ENCODE measurements at regions not wholly inside any gene's neighbourhood (a gene's known extent, or its start where the extent isn't known, plus 50 kb on each side); places are given as distances from the start of the nearest gene placed in this dataset.

DNA sequence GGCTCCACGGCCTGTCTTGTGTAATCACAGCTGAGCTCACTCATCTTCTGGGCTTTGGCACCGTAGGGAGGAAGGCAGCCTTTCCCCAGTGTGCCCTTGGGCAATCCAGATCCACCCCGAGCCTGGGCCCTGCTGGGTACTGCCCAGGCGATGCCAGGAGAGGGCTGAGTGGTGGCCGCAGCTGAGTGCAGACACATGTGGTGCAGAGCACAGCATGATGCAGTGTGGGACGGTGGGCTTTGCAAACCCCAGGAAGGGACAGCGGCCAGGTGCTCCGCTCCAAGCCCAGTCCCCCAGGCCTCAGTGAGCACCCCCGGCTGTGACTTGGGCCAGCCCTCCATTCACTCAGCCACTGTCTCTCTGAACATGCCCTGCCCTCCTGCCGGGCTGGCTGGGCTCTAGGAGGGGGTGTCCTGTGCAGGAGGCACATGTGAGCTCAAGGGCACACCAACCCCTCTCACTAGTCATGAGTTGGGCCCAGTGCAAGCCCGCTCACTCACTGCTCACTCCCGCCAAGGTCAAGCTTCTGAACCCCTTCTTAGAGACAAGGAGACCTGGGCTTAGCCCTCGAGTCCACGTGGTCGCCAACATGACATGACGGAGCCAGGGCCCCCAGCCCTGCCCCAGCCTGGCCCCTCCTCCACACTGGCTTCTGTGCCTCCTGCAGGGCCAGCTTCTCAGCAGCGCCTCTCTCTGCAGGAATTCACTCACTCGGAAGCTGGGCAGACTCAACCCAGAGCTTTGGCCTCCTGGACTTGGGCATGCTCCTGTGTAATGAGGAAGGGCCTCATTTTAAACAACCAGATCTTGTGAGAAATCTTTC, 77.5 kb upstream of the INSIG1 start:
- DNase-seq (peak in 1 of 5 donors; percentile 36), FAIRE-seq (no peak)
- intact Hi-C loops (cut with DNase I) = no loop called here
- Histone ChIP-seq H3K27ac (ENCODE audit: low read depth in 2 of 2, low read length in 2 of 2) (no peak overlapping the region), H3K36me3 (ENCODE audit: control insufficient read depth in 2 of 3, insufficient read depth in 3 of 3, low read length in 3 of 3) (no peaks in the 10 kb centered on the region), H3K27me3 (ENCODE audit: control insufficient read depth, insufficient read depth, low read length) (no peaks in the 10 kb centered on the region), H3K9ac (ENCODE audit: low read length in 3 of 3) (no peak overlapping the region), H3K9me3 (ENCODE audit: control insufficient read depth in 2 of 3, insufficient read depth in 1 of 3, low read length in 3 of 3) (no peaks in the 10 kb centered on the region), H3K4me1 (ENCODE audit: control insufficient read depth in 2 of 3, insufficient read depth in 2 of 3, low read depth in 1 of 3, low read length in 3 of 3) (peaks cover 0 to 2% (median 0%) of the 10 kb centered on the region in 3 donors), H3K4me3 (ENCODE audit: low read length in 3 of 3) (no peak overlapping the region)
- TF ChIP-seq, protein P1, sequence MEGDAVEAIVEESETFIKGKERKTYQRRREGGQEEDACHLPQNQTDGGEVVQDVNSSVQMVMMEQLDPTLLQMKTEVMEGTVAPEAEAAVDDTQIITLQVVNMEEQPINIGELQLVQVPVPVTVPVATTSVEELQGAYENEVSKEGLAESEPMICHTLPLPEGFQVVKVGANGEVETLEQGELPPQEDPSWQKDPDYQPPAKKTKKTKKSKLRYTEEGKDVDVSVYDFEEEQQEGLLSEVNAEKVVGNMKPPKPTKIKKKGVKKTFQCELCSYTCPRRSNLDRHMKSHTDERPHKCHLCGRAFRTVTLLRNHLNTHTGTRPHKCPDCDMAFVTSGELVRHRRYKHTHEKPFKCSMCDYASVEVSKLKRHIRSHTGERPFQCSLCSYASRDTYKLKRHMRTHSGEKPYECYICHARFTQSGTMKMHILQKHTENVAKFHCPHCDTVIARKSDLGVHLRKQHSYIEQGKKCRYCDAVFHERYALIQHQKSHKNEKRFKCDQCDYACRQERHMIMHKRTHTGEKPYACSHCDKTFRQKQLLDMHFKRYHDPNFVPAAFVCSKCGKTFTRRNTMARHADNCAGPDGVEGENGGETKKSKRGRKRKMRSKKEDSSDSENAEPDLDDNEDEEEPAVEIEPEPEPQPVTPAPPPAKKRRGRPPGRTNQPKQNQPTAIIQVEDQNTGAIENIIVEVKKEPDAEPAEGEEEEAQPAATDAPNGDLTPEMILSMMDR (IDR thresholded peaks at IDR 0.05; ENCODE audit: borderline replicate concordance, extremely low read depth, insufficient read depth) = no peak

DNA sequence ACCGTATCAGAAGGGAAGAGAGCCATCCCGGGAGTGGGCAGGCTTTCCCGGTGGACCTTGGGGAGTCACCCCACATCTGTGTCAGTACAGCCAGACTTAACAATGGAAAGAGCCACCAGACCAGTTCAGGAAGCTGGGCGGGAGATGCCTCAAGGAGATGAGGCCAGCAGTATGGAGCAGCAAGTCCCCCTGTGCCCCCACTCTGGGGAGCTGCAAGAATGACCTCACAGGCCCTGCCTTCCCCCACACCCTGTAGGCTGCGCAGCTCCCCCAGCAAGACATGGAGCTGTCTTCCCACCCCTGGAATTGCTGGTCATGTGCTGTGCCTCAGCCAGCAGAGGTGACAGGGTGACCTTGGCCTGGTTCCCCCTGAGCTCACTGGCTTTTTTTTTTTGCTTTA, 76.8 kb upstream of the INSIG1 start:
- TF ChIP-seq, protein P1 (IDR thresholded peaks at IDR 0.05; ENCODE audit: borderline replicate concordance, extremely low read depth, insufficient read depth) = no peak

DNA sequence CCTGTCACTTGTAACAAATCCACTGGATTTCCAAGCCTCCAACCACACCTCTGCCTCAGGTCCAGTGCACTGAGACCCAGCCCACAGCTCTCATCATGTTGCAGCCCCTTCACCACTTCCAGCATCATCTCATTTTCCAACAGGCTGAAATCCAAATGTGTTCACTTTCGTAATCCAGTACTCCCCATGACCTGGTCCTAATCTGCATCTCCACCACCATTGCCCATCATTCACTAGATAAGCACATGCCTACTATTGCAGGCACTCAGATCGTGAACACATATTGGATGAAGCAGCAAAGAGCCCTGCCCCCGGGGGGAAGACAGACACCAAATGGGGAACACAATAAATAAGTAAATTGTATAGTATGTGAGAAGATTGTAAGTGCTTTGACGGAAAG, 76.1 kb upstream of the INSIG1 start:
- H3K4me1 ChIP-seq (ENCODE audit: control insufficient read depth in 2 of 3, insufficient read depth in 2 of 3, low read depth in 1 of 3, low read length in 3 of 3) = peaks cover 0 to 2% (median 0%) of the 10 kb centered on the region in 3 donors
- DNase-seq (no peak), FAIRE-seq (no peak)
- H3K36me3 ChIP-seq (ENCODE audit: control insufficient read depth in 2 of 3, insufficient read depth in 3 of 3, low read length in 3 of 3) = no peaks in the 10 kb centered on the region
- H3K27ac ChIP-seq (ENCODE audit: low read depth in 2 of 2, low read length in 2 of 2) = no peak overlapping the region
- intact Hi-C loops (cut with DNase I) = no loop called here
- H3K9ac ChIP-seq (ENCODE audit: low read length in 3 of 3) = no peak overlapping the region
- no peak overlapping the region for H3K4me3 ChIP-seq (ENCODE audit: low read length in 3 of 3)
- TF ChIP-seq, protein P1 (IDR thresholded peaks at IDR 0.05; ENCODE audit: borderline replicate concordance, extremely low read depth, insufficient read depth) = no peak
- H3K9me3 ChIP-seq (ENCODE audit: control insufficient read depth in 2 of 3, insufficient read depth in 1 of 3, low read length in 3 of 3) = no peaks in the 10 kb centered on the region
- H3K27me3 ChIP-seq (ENCODE audit: control insufficient read depth, insufficient read depth, low read length) = no peaks in the 10 kb centered on the region

More for the DNA sequence above, 76.8 kb upstream of the INSIG1 start:
- no peak overlapping the region for H3K27ac ChIP-seq (ENCODE audit: low read depth in 2 of 2, low read length in 2 of 2)
- FAIRE-seq = no peak
- H3K36me3 ChIP-seq (ENCODE audit: control insufficient read depth in 2 of 3, insufficient read depth in 3 of 3, low read length in 3 of 3) = no peaks in the 10 kb centered on the region
- intact Hi-C loops (cut with DNase I) = no loop called here
- H3K9me3 ChIP-seq (ENCODE audit: control insufficient read depth in 2 of 3, insufficient read depth in 1 of 3, low read length in 3 of 3) = no peaks in the 10 kb centered on the region
- peak in 1 of 5 donors; percentile 33 for DNase-seq
- H3K4me3 ChIP-seq (ENCODE audit: low read length in 3 of 3) = no peak overlapping the region
- no peak overlapping the region for H3K9ac ChIP-seq (ENCODE audit: low read length in 3 of 3)
- H3K4me1 ChIP-seq (ENCODE audit: control insufficient read depth in 2 of 3, insufficient read depth in 2 of 3, low read depth in 1 of 3, low read length in 3 of 3) = peaks cover 0 to 2% (median 0%) of the 10 kb centered on the region in 3 donors
- H3K27me3 ChIP-seq (ENCODE audit: control insufficient read depth, insufficient read depth, low read length) = no peaks in the 10 kb centered on the region

All from kidney (tissue), 13 donors.